HG03103 (cell line): ENCODE measurements at regions not wholly inside any gene's neighbourhood (a gene's known extent, or its start where the extent isn't known, plus 50 kb on each side); places are given as distances from the start of the nearest gene placed in this dataset.
"Not testable (repeated sequence)": the region's sequence is repeated elsewhere in the genome, so short reads cannot be mapped to it uniquely, and the experiment has no call there.

ENCODE experiments used
- ATAC-seq: cut with Tn5 transposase; IDR thresholded peaks from one replicate; pipeline ENCODE4 v1.9.1; 2021; ENCODE audit warnings: low read depth; ENCODE audit not compliant: unreplicated experiment

- ATAC-seq, result no peak
These were observed 380.1 kb downstream of the ALG10 start for GRCh38 chr12:34402228-34402898.

- no peak for ATAC-seq
These were observed 380.8 kb downstream of the ALG10 start for GRCh38 chr12:34402899-34403705.

GRCh38 chr12:34403706-34404376 is 381.5 kb downstream of the ALG10 start:
- no peak for ATAC-seq

- ATAC-seq, result no peak
These were observed 382.3 kb downstream of the ALG10 start for GRCh38 chr12:34404377-34405285.

- ATAC-seq, result no peak
These were observed 383.3 kb downstream of the ALG10 start for GRCh38 chr12:34405286-34406227.

- ATAC-seq, result no peak
These were observed 384.1 kb downstream of the ALG10 start for GRCh38 chr12:34406228-34406995.

- no peak for ATAC-seq
These were observed 384.7 kb downstream of the ALG10 start for GRCh38 chr12:34406996-34407300.

GRCh38 chr12:34407813-34408212 is 385.5 kb downstream of the ALG10 start:
- ATAC-seq, result no peak

GRCh38 chr12:34431509-34431908 is 409.2 kb downstream of the ALG10 start:
- ATAC-seq, result not testable (repeated sequence)
